ENCODE measurements at regions not wholly inside any gene's neighbourhood (a gene's known extent, or its start where the extent isn't known, plus 50 kb on each side); places are given as distances from the start of the nearest gene placed in this dataset.
"Not testable (repeated sequence)": the region's sequence is repeated elsewhere in the genome, so short reads cannot be mapped to it uniquely, and the experiment has no call there.

GRCh38 chr6:118718903-118719302 is 67.5 kb upstream of the CEP85L start:
- DNase-seq: no peak

- no peak for DNase-seq
Measured at GRCh38 chr6:118718297-118718696, 66.9 kb upstream of the CEP85L start.

GRCh38 chr6:118717106-118717505 is 65.7 kb upstream of the CEP85L start:
- DNase-seq: no peak

DNA sequence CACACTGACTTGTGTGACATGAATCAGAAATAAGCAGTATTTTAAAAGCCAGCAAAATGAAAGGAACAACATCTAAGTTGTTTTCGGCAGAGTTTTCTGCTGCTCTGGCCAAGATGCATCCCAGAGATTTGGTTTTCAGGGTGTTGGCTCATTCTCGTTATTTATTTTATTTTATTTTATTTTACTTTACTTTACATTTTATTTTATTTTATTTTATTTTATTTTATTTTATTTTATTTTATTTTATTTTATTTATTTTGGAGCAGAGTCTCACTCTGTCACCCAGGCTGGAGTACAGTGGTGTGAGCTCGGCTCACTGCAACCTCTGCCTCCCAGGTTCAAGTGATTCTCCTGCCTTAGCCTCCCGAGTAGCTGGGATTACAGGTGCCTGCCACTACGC is 64.5 kb upstream of the CEP85L start:
- not testable (repeated sequence) for DNase-seq

DNA sequence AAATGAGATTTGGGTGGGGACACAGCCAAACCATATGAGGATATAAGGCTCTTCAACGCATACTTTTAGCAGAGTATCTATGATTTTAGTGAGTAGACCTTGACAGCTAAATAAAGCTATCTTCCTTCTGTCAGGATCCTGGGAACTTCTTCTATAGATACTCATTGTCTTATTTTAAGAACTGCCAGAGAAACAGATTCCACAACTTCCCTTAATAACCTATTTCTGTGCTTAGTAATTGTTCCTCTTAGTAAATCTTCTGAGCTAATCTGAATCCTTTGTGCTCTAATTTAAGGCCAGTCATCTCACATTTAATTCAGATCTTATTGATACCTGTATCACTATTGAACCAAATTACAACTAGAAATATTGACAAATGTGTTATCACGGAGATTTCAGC is 64.0 kb upstream of the CEP85L start:
- DNase-seq: no peak

- DNase-seq: no peak
Measured at GRCh38 chr6:118714756-118715155, 63.4 kb upstream of the CEP85L start.

- no peak for DNase-seq
Measured at GRCh38 chr6:118712969-118713368, 61.6 kb upstream of the CEP85L start.

DNA sequence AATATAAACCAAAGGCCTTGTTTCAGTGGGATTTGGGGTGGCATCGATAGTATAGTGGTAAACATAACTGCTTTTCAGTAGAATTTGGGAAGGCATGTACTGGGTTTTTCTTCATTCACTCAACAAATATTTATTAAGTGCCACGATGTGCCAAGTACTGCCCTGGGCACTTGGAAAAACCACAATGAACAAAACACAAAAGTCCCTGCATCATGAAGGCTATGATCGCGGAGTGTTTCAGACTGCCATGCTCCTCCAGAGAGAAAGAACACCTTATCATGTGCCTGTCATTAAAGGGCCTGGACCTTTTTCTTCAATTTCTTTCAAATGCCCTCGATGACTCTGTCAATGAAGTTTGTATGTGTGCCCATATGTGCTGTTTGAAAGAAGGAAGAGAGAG is 59.2 kb upstream of the CEP85L start:
- no peak for DNase-seq

DNA sequence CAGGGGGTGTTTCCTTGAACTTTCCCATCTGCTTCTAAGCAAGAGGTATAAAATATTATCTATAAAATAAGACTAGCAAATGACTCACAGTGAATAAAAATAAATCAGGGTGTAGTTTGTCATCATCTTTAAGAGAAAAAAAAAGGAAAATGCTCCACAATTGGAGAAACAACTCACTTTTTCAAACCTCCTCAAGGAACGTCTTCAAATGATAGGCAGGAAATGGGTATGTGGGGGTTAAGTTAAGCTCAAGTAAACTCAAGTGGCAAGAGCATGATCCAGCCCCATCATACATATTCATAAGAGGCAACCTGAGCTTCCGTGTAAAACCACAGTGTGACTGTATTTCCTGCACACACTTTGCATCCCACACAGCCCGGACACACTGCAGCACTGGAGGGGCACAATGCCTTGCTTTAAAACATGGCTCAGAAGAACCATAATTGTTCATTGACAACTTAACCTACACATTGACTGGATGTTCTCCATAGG is 58.5 kb upstream of the CEP85L start:
- DNase-seq: no peak

- no peak for DNase-seq
Measured at GRCh38 chr6:118708744-118709143, 57.4 kb upstream of the CEP85L start.

DNA sequence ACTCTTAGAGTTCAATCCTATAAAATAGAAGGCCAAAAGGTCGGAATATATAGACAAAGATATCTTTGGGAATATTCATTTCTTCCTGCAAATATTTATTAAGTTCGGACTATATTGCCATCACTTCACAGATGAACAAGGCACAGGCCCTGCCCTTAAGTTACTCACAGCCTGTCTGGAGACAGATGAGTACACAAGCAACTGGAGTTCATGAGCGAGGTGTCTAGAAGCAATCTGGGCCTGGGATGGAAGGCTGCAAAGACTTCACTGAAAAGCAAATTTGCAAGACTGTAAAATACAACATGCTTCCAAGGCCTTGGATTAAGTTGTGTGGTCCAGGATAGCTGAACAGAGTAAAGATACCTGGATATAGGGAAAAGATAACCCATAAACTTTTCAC is 56.7 kb upstream of the CEP85L start:
- DNase-seq: no peak

DNA sequence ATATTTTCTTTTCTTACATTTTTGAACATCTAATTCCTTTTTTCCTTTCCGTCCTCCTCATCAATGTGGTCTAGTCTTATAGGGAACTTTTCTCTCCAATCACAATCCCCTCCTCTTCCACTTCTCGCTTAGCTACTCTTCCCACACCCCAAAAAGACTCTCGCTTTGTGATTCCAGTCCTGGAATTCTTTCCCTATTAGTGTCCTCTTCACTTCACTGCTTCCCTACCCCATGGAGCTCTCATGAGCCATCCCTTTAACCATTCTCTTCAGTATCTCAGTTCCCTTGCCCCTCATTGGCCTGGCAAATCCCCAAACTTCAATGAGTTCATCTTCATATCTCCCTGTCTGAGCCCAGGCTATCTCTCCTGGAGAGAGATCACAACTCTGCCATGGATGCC is 55.3 kb upstream of the CEP85L start:
- DNase-seq: no peak

- DNase-seq: no peak
Measured at GRCh38 chr6:118705544-118706491, 54.4 kb upstream of the CEP85L start.

DNA sequence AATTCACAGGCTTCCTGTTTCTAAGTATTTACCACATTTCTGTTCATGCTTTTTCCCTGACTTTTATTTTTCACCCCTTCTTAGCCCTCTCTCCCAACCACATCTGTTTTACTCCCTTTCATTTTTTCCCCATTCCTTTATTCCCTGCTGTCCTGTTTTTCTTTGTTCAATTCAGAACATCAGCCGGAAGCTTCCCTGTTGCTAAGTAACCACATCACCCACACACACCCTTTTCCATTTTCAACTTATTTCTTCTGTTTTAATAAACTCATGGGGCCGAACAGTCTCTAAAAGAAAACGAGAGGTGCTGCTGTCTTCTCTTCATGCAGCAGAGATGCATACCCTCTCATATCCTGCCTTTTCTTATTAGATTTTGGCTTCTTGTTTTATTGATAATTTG is 53.5 kb upstream of the CEP85L start:
- DNase-seq: no peak

- not testable (repeated sequence) for DNase-seq
Measured at GRCh38 chr6:118701260-118701659, 49.9 kb upstream of the CEP85L start.

Measured in SHP77 treated with DMSO at 0.1 percent for 48 hours (cell line).